WTC11 (cell line): ENCODE measurements at regions not wholly inside any gene's neighbourhood (a gene's known extent, or its start where the extent isn't known, plus 50 kb on each side); places are given as distances from the start of the nearest gene placed in this dataset.

Experiments
- CREB1 ChIP-seq: sonication (generic); formaldehyde crosslinking; IDR thresholded peaks from 2 replicates; pipeline ENCODE4 v1.8.0; 2023; ENCODE audit warnings: mild to moderate bottlenecking, missing genetic modification reagents
- CTCF ChIP-seq: fragments of 200-600 bp; IDR thresholded peaks from 2 replicates; pipeline ENCODE4 v1.8.0; 2022; ENCODE audit warnings: antibody characterized with exemption
- FOXJ3 ChIP-seq: sonication (generic); formaldehyde crosslinking; IDR thresholded peaks from 2 replicates; pipeline ENCODE4 v1.9.0; 2021; ENCODE audit warnings: missing genetic modification reagents, mild to moderate bottlenecking, borderline replicate concordance
- FOXK1 ChIP-seq: sonication (generic); formaldehyde crosslinking; IDR thresholded peaks from 2 replicates; pipeline ENCODE4 v1.8.0; 2022; ENCODE audit warnings: mild to moderate bottlenecking, moderate library complexity, missing genetic modification reagents
- KAT7 ChIP-seq: sonication (generic); formaldehyde crosslinking; IDR thresholded peaks from 2 replicates; pipeline ENCODE4 v1.8.1; 2023; ENCODE audit warnings: missing genetic modification reagents, mild to moderate bottlenecking, borderline replicate concordance
- MAX ChIP-seq: sonication (generic); formaldehyde crosslinking; IDR thresholded peaks from 2 replicates; pipeline ENCODE4 v1.8.0; 2022; ENCODE audit warnings: mild to moderate bottlenecking, missing genetic modification reagents
- TEAD4 ChIP-seq: sonication (generic); formaldehyde crosslinking; IDR thresholded peaks from 2 replicates; pipeline ENCODE4 v1.8.0; 2022; ENCODE audit warnings: mild to moderate bottlenecking, missing genetic modification reagents
- ZNF138 ChIP-seq: sonication (generic); formaldehyde crosslinking; conservative IDR thresholded peaks from 2 replicates; pipeline ENCODE4 v1.8.1; 2022; ENCODE audit warnings: mild to moderate bottlenecking, moderate library complexity, missing genetic modification reagents
- ZNF219 ChIP-seq: sonication (generic); formaldehyde crosslinking; IDR thresholded peaks from 2 replicates; pipeline ENCODE4 v1.8.0; 2023; ENCODE audit warnings: missing genetic modification reagents, mild to moderate bottlenecking, borderline replicate concordance
- TF ChIP-seq, protein P1 (sequence below): fragments of 250-450 bp; sonication (Bioruptor Pico); IDR thresholded peaks from 2 replicates; pipeline ENCODE4 v2.1.2; 2022; ENCODE audit warnings: mild to moderate bottlenecking, moderate library complexity

DNA sequence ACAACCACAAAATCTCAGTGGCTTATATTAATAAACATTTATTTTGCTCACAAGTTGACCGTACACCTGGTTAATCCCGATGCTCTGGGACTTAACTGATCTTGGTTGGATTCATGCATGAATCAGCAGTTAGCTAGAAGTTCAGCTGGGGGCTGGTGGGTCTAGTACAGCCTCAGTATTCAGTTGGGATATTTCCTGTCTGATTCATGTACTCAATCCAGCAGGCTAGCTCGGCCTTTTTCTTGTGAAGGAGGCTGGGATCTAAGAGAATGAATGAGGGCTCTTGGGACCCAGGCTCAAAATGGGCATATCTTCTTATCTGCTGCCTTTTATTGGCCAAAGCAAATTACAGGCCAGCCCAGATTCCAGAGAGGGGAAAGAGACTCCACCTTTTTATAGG, 178.8 kb downstream of the KCTD12 start:
- TF ChIP-seq KAT7 (CRISPR knock-in tag) = no peak
- TF ChIP-seq FOXJ3 (CRISPR knock-in tag) = no peak
- no peak for TF ChIP-seq MAX (CRISPR knock-in tag)
- TF ChIP-seq CTCF = no peak
- TF ChIP-seq TEAD4 (CRISPR knock-in tag) = no peak
- TF ChIP-seq, protein P1, sequence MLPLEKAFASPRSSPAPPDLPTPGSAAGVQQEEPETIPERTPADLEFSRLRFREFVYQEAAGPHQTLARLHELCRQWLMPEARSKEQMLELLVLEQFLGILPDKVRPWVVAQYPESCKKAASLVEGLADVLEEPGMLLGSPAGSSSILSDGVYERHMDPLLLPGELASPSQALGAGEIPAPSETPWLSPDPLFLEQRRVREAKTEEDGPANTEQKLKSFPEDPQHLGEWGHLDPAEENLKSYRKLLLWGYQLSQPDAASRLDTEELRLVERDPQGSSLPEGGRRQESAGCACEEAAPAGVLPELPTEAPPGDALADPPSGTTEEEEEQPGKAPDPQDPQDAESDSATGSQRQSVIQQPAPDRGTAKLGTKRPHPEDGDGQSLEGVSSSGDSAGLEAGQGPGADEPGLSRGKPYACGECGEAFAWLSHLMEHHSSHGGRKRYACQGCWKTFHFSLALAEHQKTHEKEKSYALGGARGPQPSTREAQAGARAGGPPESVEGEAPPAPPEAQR = no peak
- no peak for TF ChIP-seq ZNF138
- no peak for TF ChIP-seq CREB1
- TF ChIP-seq FOXK1 = no peak
- no peak for TF ChIP-seq ZNF219 (CRISPR knock-in tag)
